ENCODE measurements at regions not wholly inside any gene's neighbourhood (a gene's known extent, or its start where the extent isn't known, plus 50 kb on each side); places are given as distances from the start of the nearest gene placed in this dataset.
A peak's percentile ranks its signal among the peaks of the same experiment; 100 is the strongest.

DNA sequence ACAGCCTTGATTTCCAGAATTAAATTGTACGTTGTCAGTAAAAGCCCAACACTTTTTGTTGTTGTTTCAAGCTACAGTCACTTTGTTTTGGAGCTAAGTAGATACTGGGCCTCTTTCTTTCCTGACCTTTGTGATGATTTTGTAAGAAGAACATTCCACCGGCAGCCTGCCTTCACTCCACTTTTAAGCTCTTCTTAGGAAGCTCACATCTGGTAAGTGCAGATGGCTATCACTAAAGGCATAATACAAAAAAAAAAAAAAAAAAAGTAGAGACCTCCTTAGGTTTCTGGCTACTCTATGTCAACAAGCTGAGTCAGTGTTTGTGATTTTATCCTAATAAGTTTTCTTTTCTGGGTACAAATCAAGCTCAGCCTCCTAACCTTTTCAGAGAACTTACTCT lies 1922.1 kb upstream of the WWC1 start:
- in situ Hi-C loops (cut with HindIII; ENCODE audit: low sequenced_read_pairs), result no loop called here
- DNase-seq (ENCODE audit: low read depth), result no peak
- H3K4me3 ChIP-seq (ENCODE audit: low read depth, low read length), result no peak overlapping the region
- no peak for TF ChIP-seq CTCF (IDR thresholded peaks at IDR 0.05; ENCODE audit: low read depth, low read length, missing control alignments)

DNA sequence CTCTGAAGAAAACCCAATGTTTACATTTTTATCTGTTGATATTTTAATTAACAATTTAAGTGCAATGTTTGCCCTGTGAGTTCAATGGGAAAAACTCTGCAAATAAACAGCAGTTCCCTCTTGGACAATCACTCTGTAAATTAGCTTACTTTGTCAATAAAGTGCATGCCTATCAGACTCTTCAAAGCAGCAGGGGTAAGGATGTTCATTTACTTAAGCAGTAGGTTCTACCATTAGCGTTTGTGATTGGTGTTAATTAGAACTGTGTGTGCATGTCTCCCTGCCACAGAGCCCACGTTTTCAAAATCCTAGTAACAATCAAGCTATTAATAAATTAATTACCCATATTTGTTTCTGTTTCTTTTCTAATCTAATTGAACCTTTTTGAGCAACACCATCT lies 1921.6 kb upstream of the WWC1 start:
- in situ Hi-C loops (cut with HindIII; ENCODE audit: low sequenced_read_pairs), result no loop called here
- no peak for TF ChIP-seq CTCF (IDR thresholded peaks at IDR 0.05; ENCODE audit: low read depth, low read length, missing control alignments)
- no peak overlapping the region for H3K4me3 ChIP-seq (ENCODE audit: low read depth, low read length)
- no peak for DNase-seq (ENCODE audit: low read depth)

DNA sequence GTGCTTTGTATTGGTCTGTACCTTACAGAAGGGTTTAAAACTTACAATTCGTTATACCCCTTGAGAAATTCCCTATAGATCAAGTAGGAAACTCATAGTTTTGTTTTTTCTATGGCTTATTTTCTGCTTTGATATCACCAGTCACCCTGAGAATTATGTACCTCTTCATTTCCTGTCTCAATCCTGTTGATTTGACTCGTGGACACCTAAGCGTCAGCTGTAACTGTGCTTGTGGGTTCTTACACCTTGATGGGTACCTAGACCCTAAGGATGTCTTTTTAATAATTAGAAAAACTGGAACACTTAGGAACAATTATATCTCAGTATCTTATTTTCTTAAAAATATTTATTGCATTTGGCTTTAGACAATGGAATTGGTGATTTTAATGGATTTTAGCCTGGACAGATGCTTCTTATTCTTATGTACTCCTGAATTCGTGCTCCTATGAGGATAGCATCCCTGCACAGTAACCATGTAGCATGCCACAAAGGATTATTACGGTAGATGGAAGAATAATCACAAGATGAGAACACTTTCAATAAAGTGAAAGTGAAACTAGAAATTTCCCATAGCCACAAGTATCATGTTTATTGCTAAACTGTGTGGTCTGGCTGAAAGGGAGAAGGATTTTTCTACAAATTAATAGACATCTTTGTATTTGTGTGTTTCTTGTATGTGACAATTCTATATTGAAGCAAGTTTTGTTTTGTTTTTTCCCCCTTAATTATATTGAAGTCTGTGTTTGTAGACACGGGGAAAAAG lies 1920.3 kb upstream of the WWC1 start:
- in situ Hi-C loops (cut with HindIII; ENCODE audit: low sequenced_read_pairs), result no loop called here
- peak; percentile 16 for DNase-seq (ENCODE audit: low read depth)
- H3K4me3 ChIP-seq (ENCODE audit: low read depth, low read length), result no peak overlapping the region
- TF ChIP-seq CTCF (IDR thresholded peaks at IDR 0.05; ENCODE audit: low read depth, low read length, missing control alignments), result no peak

DNA sequence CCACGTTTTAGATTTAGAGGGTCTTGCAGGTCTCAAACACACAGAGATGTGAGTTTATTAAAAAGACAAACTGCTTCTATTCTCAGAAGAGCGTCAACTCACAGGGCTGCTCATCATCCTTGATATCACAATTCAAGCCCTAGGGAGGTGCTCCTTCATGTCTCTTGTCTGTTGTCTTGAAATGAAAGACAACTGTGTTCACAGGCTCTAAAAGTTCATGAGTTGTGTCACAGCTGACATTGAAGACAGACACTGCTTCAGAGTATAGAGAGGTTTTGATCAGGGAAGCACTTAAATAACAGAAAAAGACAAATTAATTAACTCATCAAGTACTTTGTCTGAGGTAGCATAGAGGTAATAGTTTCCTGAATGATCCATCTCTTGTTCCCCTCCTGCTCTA lies 1917.6 kb upstream of the WWC1 start:
- DNase-seq (ENCODE audit: low read depth), result no peak

DNA sequence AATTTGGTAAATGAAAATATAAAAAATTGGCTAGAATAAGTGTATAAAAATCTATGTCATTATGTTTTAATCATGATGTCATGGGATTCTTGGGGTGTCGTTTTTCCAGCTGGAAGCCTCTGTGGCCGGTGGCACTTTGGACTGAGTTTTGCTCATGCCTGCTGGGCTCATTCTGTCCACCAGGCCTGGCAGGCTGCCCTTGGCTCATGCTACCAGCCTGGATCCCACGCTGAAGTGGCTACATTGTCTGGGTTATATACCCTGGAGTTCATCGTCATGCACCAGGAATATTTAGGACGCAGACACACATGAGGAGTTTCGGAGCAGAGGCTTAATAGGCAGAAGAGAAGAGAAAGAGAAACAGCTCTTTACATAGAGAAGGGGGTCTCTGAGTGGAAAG lies 1913.7 kb upstream of the WWC1 start:
- in situ Hi-C loops (cut with HindIII; ENCODE audit: low sequenced_read_pairs), result no loop called here
- peak; percentile 17 for TF ChIP-seq CTCF (IDR thresholded peaks at IDR 0.05; ENCODE audit: low read depth, low read length, missing control alignments)
- no peak for DNase-seq (ENCODE audit: low read depth)
- H3K4me3 ChIP-seq (ENCODE audit: low read depth, low read length), result no peak overlapping the region

More for the DNA sequence above, 1917.6 kb upstream of the WWC1 start:
- in situ Hi-C loops (cut with HindIII; ENCODE audit: low sequenced_read_pairs), result no loop called here
- TF ChIP-seq CTCF (IDR thresholded peaks at IDR 0.05; ENCODE audit: low read depth, low read length, missing control alignments), result no peak
- no peak overlapping the region for H3K4me3 ChIP-seq (ENCODE audit: low read depth, low read length)

DNA sequence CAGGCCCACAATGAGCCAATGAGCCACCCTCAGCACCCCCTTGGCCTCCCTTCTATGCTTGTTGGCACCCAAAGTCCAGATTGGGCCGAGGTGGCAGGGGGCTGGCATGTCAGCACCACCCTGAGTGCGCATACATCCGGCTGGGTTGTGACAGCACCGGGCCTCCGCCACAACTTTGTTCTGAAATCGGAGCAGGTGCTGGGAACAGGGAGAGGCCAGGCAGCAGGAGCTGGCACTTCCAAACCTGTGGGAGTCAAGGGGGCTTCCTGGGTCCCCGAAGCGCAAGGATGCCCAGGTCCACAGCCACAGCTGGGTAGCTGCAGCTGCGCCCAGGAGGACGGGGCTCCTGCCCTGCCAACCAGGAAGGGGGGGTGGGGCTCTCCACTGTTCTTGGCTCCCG lies 1911.9 kb upstream of the WWC1 start:
- no peak for TF ChIP-seq CTCF (IDR thresholded peaks at IDR 0.05; ENCODE audit: low read depth, low read length, missing control alignments)
- no peak for DNase-seq (ENCODE audit: low read depth)
- no peak overlapping the region for H3K4me3 ChIP-seq (ENCODE audit: low read depth, low read length)
- in situ Hi-C loops (cut with HindIII; ENCODE audit: low sequenced_read_pairs), result no loop called here

Data from astrocyte of the cerebellum (primary cell).